CD4-positive, alpha-beta memory T cell (primary cell): ENCODE measurements at regions not wholly inside any gene's neighbourhood (a gene's known extent, or its start where the extent isn't known, plus 50 kb on each side); places are given as distances from the start of the nearest gene placed in this dataset.

ENCODE experiments used
- CTCF ChIA-PET: fragments of 350-600 bp; sonication (Branson Sonifier 250); formaldehyde crosslinking; loops from one replicate; lab custom pipeline; 2021; ENCODE audit warnings: inconsistent platforms; ENCODE audit not compliant: partially characterized antibody; lab: Charles Lee
- POLR2A ChIA-PET: fragments of 350-600 bp; sonication (Branson Sonifier 250); formaldehyde crosslinking; loops from one replicate; lab custom pipeline; 2021; ENCODE audit not compliant: partially characterized antibody; lab: Charles Lee
- DNase-seq, 5 donors: peaks; one replicate each; pipeline versions ENCODE4 v3.0.0 to v3.0.0-alpha.2; 2020 to 2022; ENCODE audit warnings: mixed read lengths in 1 of 5
- H3K27ac ChIP-seq: one replicate; pipeline ENCODE4 v1.7.0; 2013; ENCODE audit warnings: low read depth, low read length
- H3K27me3 ChIP-seq: 2 replicates; pipeline ENCODE4 v1.7.0; 2013; ENCODE audit warnings: mild to moderate bottlenecking, low read length, moderate library complexity; ENCODE audit not compliant: insufficient read depth
- H3K36me3 ChIP-seq: 2 replicates; pipeline ENCODE4 v1.7.0; 2013; ENCODE audit warnings: mild to moderate bottlenecking, low read length, moderate library complexity; ENCODE audit not compliant: insufficient read depth
- H3K4me1 ChIP-seq: 2 replicates; pipeline ENCODE4 v1.7.0; 2013; ENCODE audit warnings: mild to moderate bottlenecking, low read length, moderate library complexity; ENCODE audit not compliant: insufficient read depth
- H3K4me3 ChIP-seq, 2 donors: one replicate each; pipeline ENCODE4 v1.7.0; 2013; ENCODE audit warnings: low read length in 2 of 2, mild to moderate bottlenecking in 1 of 2
- H3K9me3 ChIP-seq, 2 donors: one replicate each; pipeline ENCODE4 v1.7.0; 2013; ENCODE audit warnings: low read length in 2 of 2, control low read depth in 1 of 2; ENCODE audit not compliant: control insufficient read depth in 1 of 2
- H3K27ac Mint-ChIP-seq, 7 donors: one replicate each; pipeline ENCODE4 v1.8.0; 2020 to 2021; ENCODE audit warnings: mixed read lengths in 7 of 7, mild to moderate bottlenecking in 6 of 7, inconsistent platforms in 3 of 7, moderate library complexity in 3 of 7
- H3K27me3 Mint-ChIP-seq, 2 donors: one replicate each; pipeline ENCODE4 v1.8.0; 2020 to 2021; ENCODE audit warnings: mixed read lengths in 2 of 2
- H3K36me3 Mint-ChIP-seq, 2 donors: one replicate each; pipeline ENCODE4 v1.8.0; 2020 to 2021; ENCODE audit warnings: mixed read lengths in 2 of 2, inconsistent platforms in 1 of 2, mild to moderate bottlenecking in 1 of 2
- H3K4me1 Mint-ChIP-seq, 4 donors: one replicate each; pipeline ENCODE4 v1.8.0; 2020 to 2021; ENCODE audit warnings: mixed read lengths in 4 of 4, mild to moderate bottlenecking in 1 of 4
- H3K4me3 Mint-ChIP-seq, 8 donors: one replicate each; pipeline ENCODE4 v1.8.0; 2020 to 2021; ENCODE audit warnings: mixed read lengths in 8 of 8, mild to moderate bottlenecking in 7 of 8, moderate library complexity in 6 of 8, inconsistent platforms in 3 of 8
- H3K9me3 Mint-ChIP-seq, 8 donors: one replicate each; pipeline ENCODE4 v1.8.0; 2020 to 2021; ENCODE audit warnings: mixed read lengths in 8 of 8, mild to moderate bottlenecking in 5 of 8, inconsistent platforms in 3 of 8, moderate library complexity in 1 of 8
- intact Hi-C: fragments of 100-400 bp; cut with micrococcal nuclease; formaldehyde crosslinking; loops from one replicate; pipeline ENCODE4 v1.15.1; 2023

- Mint-ChIP-seq H3K9me3 (peaks cover 0 to 2% (median 0%) of the 10 kb centered on the region in 8 donors), H3K27ac (no peak overlapping the region), H3K36me3 (no peaks in the 10 kb centered on the region), H3K4me3 (no peak overlapping the region), H3K27me3 (no peaks in the 10 kb centered on the region), H3K4me1 (no peaks in the 10 kb centered on the region)
- Histone ChIP-seq H3K27ac (no peak overlapping the region), H3K4me1 (no peaks in the 10 kb centered on the region), H3K4me3 (no peak overlapping the region), H3K9me3 (no peaks in the 10 kb centered on the region), H3K36me3 (no peaks in the 10 kb centered on the region), H3K27me3 (no peaks in the 10 kb centered on the region)
- intact Hi-C loops = no loop called here
- CTCF ChIA-PET = no interaction called here
- no peak for DNase-seq
- POLR2A ChIA-PET = no interaction called here
Observed at GRCh38 chr5:16229357-16229940, 49.9 kb upstream of the MARCHF11 start.
